ENCODE measurements at regions not wholly inside any gene's neighbourhood (a gene's known extent, or its start where the extent isn't known, plus 50 kb on each side); places are given as distances from the start of the nearest gene placed in this dataset.

- H3K36me3 ChIP-seq (replicated peaks in 1 of 2; ENCODE audit: control extremely low read depth in 1 of 2, control insufficient read depth in 1 of 2, extremely low read depth in 1 of 2, insufficient read depth in 2 of 2, low read length in 1 of 2): no peaks in the 10 kb centered on the region
- no peak overlapping the region for H3K27ac Mint-ChIP-seq
- WGBS (ENCODE audit: insufficient coverage): 19% methylated on average over 5 of the region's 7 CpGs
- no peak for DNase-seq
- H3K4me1 Mint-ChIP-seq: no peaks in the 10 kb centered on the region
- H3K79me2 ChIP-seq (ENCODE audit: control insufficient read depth, insufficient read depth, low read length): no peaks in the 10 kb centered on the region
- no peaks in the 10 kb centered on the region for H3K27me3 ChIP-seq (replicated peaks in 1 of 4; ENCODE audit: control extremely low read depth in 1 of 4, control insufficient read depth in 3 of 4, insufficient read depth in 4 of 4, low read length in 3 of 4)
- CTCF ChIA-PET: no interaction called here
- POLR2A ChIA-PET: no interaction called here
- no peaks in the 10 kb centered on the region for H4K20me1 ChIP-seq (ENCODE audit: control insufficient read depth, insufficient read depth, low read length, poor library complexity, severe bottlenecking)
- peaks cover 8% of the 10 kb centered on the region for H3K27me3 Mint-ChIP-seq
- intact Hi-C loops (cut with micrococcal nuclease): no loop called here
- no peak overlapping the region for H3K4me3 Mint-ChIP-seq
- no peak overlapping the region for H3K9ac ChIP-seq (ENCODE audit: low read length)
- peaks cover 4% of the 10 kb centered on the region for H3K9me3 Mint-ChIP-seq (ENCODE audit: insufficient read depth)
- H3K4me3 ChIP-seq (ENCODE audit: control extremely low read depth in 1 of 5, extremely low read depth in 1 of 5, insufficient read depth in 1 of 5, low read depth in 2 of 5, low read length in 4 of 5): no peak overlapping the region
- H3K27ac ChIP-seq (ENCODE audit: low read length in 2 of 2): no peak overlapping the region
- H2AFZ ChIP-seq (ENCODE audit: insufficient read depth, low read depth, low read length, poor library complexity, severe bottlenecking): no peak overlapping the region
- H3K4me2 ChIP-seq (replicated peaks; ENCODE audit: low read depth, low read length, poor library complexity, severe bottlenecking): no peak overlapping the region
- no peak for ATAC-seq (ENCODE audit: low read depth)
- peaks cover 0 to 7% (median 0%) of the 10 kb centered on the region in 3 donors for H3K9me3 ChIP-seq (ENCODE audit: control extremely low read depth in 1 of 3, control insufficient read depth in 2 of 3, insufficient read depth in 1 of 3, low read length in 2 of 3)
- TF ChIP-seq CTCF (IDR thresholded peaks at IDR 0.05): no peak
- no peak for TF ChIP-seq EZH2 (IDR thresholded peaks at IDR 0.05; ENCODE audit: borderline replicate concordance, insufficient read depth, low read depth, low read length, poor library complexity, severe bottlenecking)
- H3K4me1 ChIP-seq (ENCODE audit: control insufficient read depth in 2 of 2, insufficient read depth in 2 of 2, low read length in 2 of 2): no peaks in the 10 kb centered on the region
Observed at GRCh38 chr10:29921071-29921446, 138.3 kb downstream of the JCAD start.

GRCh38 chr10:29920408-29921070 lies 138.8 kb downstream of the JCAD start:
- DNase-seq: no peak
- H3K36me3 ChIP-seq (replicated peaks in 1 of 2; ENCODE audit: control extremely low read depth in 1 of 2, control insufficient read depth in 1 of 2, extremely low read depth in 1 of 2, insufficient read depth in 2 of 2, low read length in 1 of 2): no peaks in the 10 kb centered on the region
- peaks cover 0 to 7% (median 0%) of the 10 kb centered on the region in 3 donors for H3K9me3 ChIP-seq (ENCODE audit: control extremely low read depth in 1 of 3, control insufficient read depth in 2 of 3, insufficient read depth in 1 of 3, low read length in 2 of 3)
- H3K4me2 ChIP-seq (replicated peaks; ENCODE audit: low read depth, low read length, poor library complexity, severe bottlenecking): no peak overlapping the region
- H3K4me3 ChIP-seq (ENCODE audit: control extremely low read depth in 1 of 5, extremely low read depth in 1 of 5, insufficient read depth in 1 of 5, low read depth in 2 of 5, low read length in 4 of 5): no peak overlapping the region
- ATAC-seq (ENCODE audit: low read depth): no peak
- CTCF ChIA-PET: no interaction called here
- no peaks in the 10 kb centered on the region for H3K4me1 ChIP-seq (ENCODE audit: control insufficient read depth in 2 of 2, insufficient read depth in 2 of 2, low read length in 2 of 2)
- Mint-ChIP-seq H3K4me1 (no peaks in the 10 kb centered on the region), H3K4me3 (no peak overlapping the region), H3K27me3 (peaks cover 8% of the 10 kb centered on the region), H3K9me3 (ENCODE audit: insufficient read depth) (no peaks in the 10 kb centered on the region), H3K27ac (no peak overlapping the region)
- H3K79me2 ChIP-seq (ENCODE audit: control insufficient read depth, insufficient read depth, low read length): no peaks in the 10 kb centered on the region
- TF ChIP-seq CTCF (IDR thresholded peaks at IDR 0.05) (no peak), EZH2 (IDR thresholded peaks at IDR 0.05; ENCODE audit: borderline replicate concordance, insufficient read depth, low read depth, low read length, poor library complexity, severe bottlenecking) (no peak)
- no peak overlapping the region for H3K9ac ChIP-seq (ENCODE audit: low read length)
- no peak overlapping the region for H2AFZ ChIP-seq (ENCODE audit: insufficient read depth, low read depth, low read length, poor library complexity, severe bottlenecking)
- intact Hi-C loops (cut with micrococcal nuclease): no loop called here
- H4K20me1 ChIP-seq (ENCODE audit: control insufficient read depth, insufficient read depth, low read length, poor library complexity, severe bottlenecking): no peaks in the 10 kb centered on the region
- 94% methylated on average over 6 of the region's 9 CpGs for WGBS (ENCODE audit: insufficient coverage)
- no peak overlapping the region for H3K27ac ChIP-seq (ENCODE audit: low read length in 2 of 2)
- POLR2A ChIA-PET: no interaction called here
- no peaks in the 10 kb centered on the region for H3K27me3 ChIP-seq (replicated peaks in 1 of 4; ENCODE audit: control extremely low read depth in 1 of 4, control insufficient read depth in 3 of 4, insufficient read depth in 4 of 4, low read length in 3 of 4)

Data from B cell (primary cell).